ENCODE measurements at regions not wholly inside any gene's neighbourhood (a gene's known extent, or its start where the extent isn't known, plus 50 kb on each side); places are given as distances from the start of the nearest gene placed in this dataset.

DNA sequence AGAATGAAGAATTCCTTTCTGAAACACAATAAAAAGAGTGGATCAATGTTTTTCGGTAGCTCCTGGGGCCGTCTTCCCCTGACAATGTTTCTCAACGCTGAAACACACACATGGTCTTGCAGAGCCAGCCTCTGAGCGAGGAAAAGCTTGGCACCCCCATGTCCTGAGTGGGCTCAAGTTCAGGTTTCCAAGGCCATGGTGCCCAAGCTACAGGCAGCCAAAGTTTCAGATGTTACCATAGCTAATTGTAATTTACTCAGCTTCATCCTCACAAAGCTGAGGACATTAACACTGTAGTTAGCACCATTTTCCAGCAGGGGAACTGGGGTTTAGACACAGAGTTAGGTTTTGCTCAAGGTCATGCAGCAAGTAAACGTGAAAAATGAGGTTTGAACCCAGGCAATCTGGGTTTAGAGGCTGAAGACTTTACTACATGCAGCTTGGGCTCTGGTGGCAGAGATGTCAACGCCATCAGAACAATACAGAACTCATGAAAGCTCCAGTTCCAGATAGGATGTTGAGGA, 199.1 kb downstream of the TJP1 start:
- no peak overlapping the region for H3K9ac ChIP-seq (ENCODE audit: insufficient read depth, low read length)
- H3K4me3 ChIP-seq (replicated peaks in 1 of 4; ENCODE audit: control extremely low read depth in 1 of 4, insufficient read depth in 1 of 4, low read depth in 3 of 4, low read length in 4 of 4): no peak overlapping the region
- TF ChIP-seq EZH2 (IDR thresholded peaks at IDR 0.05; ENCODE audit: low read length, missing control alignments): no peak
- TF ChIP-seq, protein P1, sequence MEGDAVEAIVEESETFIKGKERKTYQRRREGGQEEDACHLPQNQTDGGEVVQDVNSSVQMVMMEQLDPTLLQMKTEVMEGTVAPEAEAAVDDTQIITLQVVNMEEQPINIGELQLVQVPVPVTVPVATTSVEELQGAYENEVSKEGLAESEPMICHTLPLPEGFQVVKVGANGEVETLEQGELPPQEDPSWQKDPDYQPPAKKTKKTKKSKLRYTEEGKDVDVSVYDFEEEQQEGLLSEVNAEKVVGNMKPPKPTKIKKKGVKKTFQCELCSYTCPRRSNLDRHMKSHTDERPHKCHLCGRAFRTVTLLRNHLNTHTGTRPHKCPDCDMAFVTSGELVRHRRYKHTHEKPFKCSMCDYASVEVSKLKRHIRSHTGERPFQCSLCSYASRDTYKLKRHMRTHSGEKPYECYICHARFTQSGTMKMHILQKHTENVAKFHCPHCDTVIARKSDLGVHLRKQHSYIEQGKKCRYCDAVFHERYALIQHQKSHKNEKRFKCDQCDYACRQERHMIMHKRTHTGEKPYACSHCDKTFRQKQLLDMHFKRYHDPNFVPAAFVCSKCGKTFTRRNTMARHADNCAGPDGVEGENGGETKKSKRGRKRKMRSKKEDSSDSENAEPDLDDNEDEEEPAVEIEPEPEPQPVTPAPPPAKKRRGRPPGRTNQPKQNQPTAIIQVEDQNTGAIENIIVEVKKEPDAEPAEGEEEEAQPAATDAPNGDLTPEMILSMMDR (conservative IDR thresholded peaks at IDR 0.05 in 1 of 2, IDR thresholded peaks at IDR 0.05 in 1 of 2; ENCODE audit: low read depth in 1 of 2, low read length in 2 of 2): no peak
- H3K4me2 ChIP-seq (ENCODE audit: extremely low read depth, insufficient read depth, low read length): no peak overlapping the region
- H3K79me2 ChIP-seq (ENCODE audit: control insufficient read depth, insufficient read depth, low read length): no peaks in the 10 kb centered on the region
- no peaks in the 10 kb centered on the region for H3K9me3 ChIP-seq (ENCODE audit: control insufficient read depth, insufficient read depth, low read depth, low read length)
- H3K36me3 ChIP-seq (ENCODE audit: control insufficient read depth, insufficient read depth, low read length): no peaks in the 10 kb centered on the region
- no peak for DNase-seq (ENCODE audit: low read depth in 2 of 2)
- H3K4me1 ChIP-seq (ENCODE audit: control insufficient read depth, extremely low read depth, insufficient read depth, low read length): no peaks in the 10 kb centered on the region
- H2AFZ ChIP-seq (ENCODE audit: low read length): no peak overlapping the region
- no peak overlapping the region for H3K27ac ChIP-seq (ENCODE audit: insufficient read depth, low read length)
- H4K20me1 ChIP-seq (ENCODE audit: control insufficient read depth, extremely low read depth, insufficient read depth, low read length): no peaks in the 10 kb centered on the region
- no peaks in the 10 kb centered on the region for H3K27me3 ChIP-seq (ENCODE audit: control insufficient read depth, insufficient read depth, low read length)

GRCh38 chr15:29622637-29623036, 199.6 kb downstream of the TJP1 start:
- no peak for DNase-seq (ENCODE audit: low read depth in 2 of 2)

GRCh38 chr15:29621616-29622015, 200.7 kb downstream of the TJP1 start:
- Histone ChIP-seq H3K4me3 (replicated peaks in 1 of 4; ENCODE audit: control extremely low read depth in 1 of 4, insufficient read depth in 1 of 4, low read depth in 3 of 4, low read length in 4 of 4) (no peak overlapping the region), H3K27ac (ENCODE audit: insufficient read depth, low read length) (no peak overlapping the region), H3K79me2 (ENCODE audit: control insufficient read depth, insufficient read depth, low read length) (no peaks in the 10 kb centered on the region), H3K4me1 (ENCODE audit: control insufficient read depth, extremely low read depth, insufficient read depth, low read length) (no peaks in the 10 kb centered on the region), H3K9ac (ENCODE audit: insufficient read depth, low read length) (no peak overlapping the region), H3K36me3 (ENCODE audit: control insufficient read depth, insufficient read depth, low read length) (no peaks in the 10 kb centered on the region), H3K9me3 (ENCODE audit: control insufficient read depth, insufficient read depth, low read depth, low read length) (no peaks in the 10 kb centered on the region), H2AFZ (ENCODE audit: low read length) (no peak overlapping the region), H3K4me2 (ENCODE audit: extremely low read depth, insufficient read depth, low read length) (no peak overlapping the region), H3K27me3 (ENCODE audit: control insufficient read depth, insufficient read depth, low read length) (no peaks in the 10 kb centered on the region), H4K20me1 (ENCODE audit: control insufficient read depth, extremely low read depth, insufficient read depth, low read length) (no peaks in the 10 kb centered on the region)
- DNase-seq (ENCODE audit: low read depth in 2 of 2): no peak
- no peak for TF ChIP-seq EZH2 (IDR thresholded peaks at IDR 0.05; ENCODE audit: low read length, missing control alignments)
- TF ChIP-seq, protein P1 (conservative IDR thresholded peaks at IDR 0.05 in 1 of 2, IDR thresholded peaks at IDR 0.05 in 1 of 2; ENCODE audit: low read depth in 1 of 2, low read length in 2 of 2): no peak

More at GRCh38 chr15:29622637-29623036, 199.6 kb downstream of the TJP1 start:
- Histone ChIP-seq H3K9ac (ENCODE audit: insufficient read depth, low read length) (no peak overlapping the region), H3K9me3 (ENCODE audit: control insufficient read depth, insufficient read depth, low read depth, low read length) (no peaks in the 10 kb centered on the region), H3K27ac (ENCODE audit: insufficient read depth, low read length) (no peak overlapping the region), H4K20me1 (ENCODE audit: control insufficient read depth, extremely low read depth, insufficient read depth, low read length) (no peaks in the 10 kb centered on the region), H2AFZ (ENCODE audit: low read length) (no peak overlapping the region), H3K36me3 (ENCODE audit: control insufficient read depth, insufficient read depth, low read length) (no peaks in the 10 kb centered on the region), H3K4me1 (ENCODE audit: control insufficient read depth, extremely low read depth, insufficient read depth, low read length) (no peaks in the 10 kb centered on the region), H3K79me2 (ENCODE audit: control insufficient read depth, insufficient read depth, low read length) (no peaks in the 10 kb centered on the region), H3K4me3 (replicated peaks in 1 of 4; ENCODE audit: control extremely low read depth in 1 of 4, insufficient read depth in 1 of 4, low read depth in 3 of 4, low read length in 4 of 4) (no peak overlapping the region), H3K27me3 (ENCODE audit: control insufficient read depth, insufficient read depth, low read length) (no peaks in the 10 kb centered on the region), H3K4me2 (ENCODE audit: extremely low read depth, insufficient read depth, low read length) (no peak overlapping the region)
- TF ChIP-seq, protein P1 (conservative IDR thresholded peaks at IDR 0.05 in 1 of 2, IDR thresholded peaks at IDR 0.05 in 1 of 2; ENCODE audit: low read depth in 1 of 2, low read length in 2 of 2): no peak
- no peak for TF ChIP-seq EZH2 (IDR thresholded peaks at IDR 0.05; ENCODE audit: low read length, missing control alignments)

Measured in fibroblast of lung (primary cell).